GDM1 (cell line): ENCODE measurements at regions not wholly inside any gene's neighbourhood (a gene's known extent, or its start where the extent isn't known, plus 50 kb on each side); places are given as distances from the start of the nearest gene placed in this dataset.

ENCODE experiments used
- DNase-seq: peaks from one replicate; lab custom pipeline; 2025; lab: John Stamatoyannopoulos, UW

DNA sequence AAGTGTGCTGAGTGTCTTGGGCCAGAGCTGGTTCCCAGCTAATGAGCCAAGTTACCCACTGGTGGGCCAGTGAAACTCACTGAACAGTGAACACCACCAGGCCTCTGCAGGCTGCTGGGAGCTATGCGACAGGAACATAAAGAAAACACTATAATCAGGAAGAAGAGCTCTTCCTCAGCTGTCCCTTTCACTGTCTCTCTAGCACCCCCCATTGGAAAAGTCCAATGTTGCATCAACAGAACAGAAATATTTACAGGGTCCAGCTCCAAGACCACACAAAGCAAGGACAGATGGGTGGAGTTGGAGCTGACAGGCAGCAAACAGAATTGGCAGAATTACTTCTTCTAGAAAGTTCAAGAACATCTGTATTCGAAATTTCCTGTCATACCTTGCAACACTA, 903.6 kb upstream of the TMEM132C start:
- no peak for DNase-seq

GRCh38 chr12:127373559-127373958, 893.4 kb upstream of the TMEM132C start:
- DNase-seq = no peak

DNA sequence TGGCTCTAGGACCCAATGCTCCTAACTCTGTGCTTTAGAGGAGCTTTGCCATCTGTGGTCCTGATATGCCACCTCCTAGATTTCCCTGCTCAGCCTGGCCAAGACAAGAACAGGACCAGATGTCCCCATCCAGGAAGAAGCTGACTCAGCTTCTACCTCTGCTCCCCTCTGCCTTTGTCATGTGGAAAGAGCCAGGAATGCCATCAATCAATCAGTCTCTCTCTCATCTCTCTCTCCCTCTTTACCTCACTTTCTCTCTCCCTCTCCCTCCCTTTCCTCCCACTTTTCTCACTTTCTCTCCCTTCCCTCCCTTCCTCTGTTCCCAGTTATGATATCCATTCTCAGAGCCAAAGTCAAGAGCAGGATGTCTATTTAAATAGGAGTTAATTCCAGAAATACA, 892.5 kb upstream of the TMEM132C start:
- no peak for DNase-seq

- peak; percentile 14 for DNase-seq
Observed at GRCh38 chr12:127381043-127381668, 885.8 kb upstream of the TMEM132C start.

DNA sequence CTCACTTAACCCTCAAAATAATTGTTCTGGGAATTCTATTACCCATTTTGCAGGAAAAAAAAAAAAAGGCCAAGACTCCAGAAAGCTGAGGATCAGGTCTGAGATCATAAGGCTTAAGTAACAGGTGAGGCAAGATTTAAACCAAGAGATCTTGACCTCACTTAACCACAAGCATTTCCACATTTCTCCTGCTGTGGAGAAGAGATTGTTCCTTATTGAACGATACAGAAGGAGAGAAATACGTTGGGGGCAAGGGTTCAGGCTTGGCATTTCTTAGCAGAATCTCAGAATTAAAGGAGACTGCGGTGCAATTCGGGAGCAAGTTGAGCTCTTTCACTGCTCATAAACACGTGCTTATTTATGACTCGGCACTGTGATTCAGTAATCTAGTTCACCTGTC, 885.3 kb upstream of the TMEM132C start:
- no peak for DNase-seq

DNA sequence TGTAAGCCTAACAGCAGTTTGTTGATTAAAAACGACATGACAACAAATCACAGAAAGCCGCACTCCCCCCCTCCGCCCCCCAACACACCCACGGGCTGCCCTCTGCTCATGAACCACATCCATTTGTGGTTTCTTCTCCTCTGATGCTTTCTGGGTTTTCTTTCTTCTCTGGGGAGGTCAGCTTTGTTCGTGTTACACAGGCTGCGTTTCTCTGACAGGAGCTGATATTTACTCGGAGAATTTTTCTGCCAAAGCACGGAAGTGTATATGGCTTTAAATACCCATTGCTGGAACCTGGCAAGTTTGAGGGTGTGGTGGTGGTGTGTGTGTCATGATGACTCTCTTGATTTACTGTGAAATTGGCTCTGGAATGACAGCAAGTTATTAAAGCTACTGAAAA, 883.7 kb upstream of the TMEM132C start:
- DNase-seq = no peak

DNA sequence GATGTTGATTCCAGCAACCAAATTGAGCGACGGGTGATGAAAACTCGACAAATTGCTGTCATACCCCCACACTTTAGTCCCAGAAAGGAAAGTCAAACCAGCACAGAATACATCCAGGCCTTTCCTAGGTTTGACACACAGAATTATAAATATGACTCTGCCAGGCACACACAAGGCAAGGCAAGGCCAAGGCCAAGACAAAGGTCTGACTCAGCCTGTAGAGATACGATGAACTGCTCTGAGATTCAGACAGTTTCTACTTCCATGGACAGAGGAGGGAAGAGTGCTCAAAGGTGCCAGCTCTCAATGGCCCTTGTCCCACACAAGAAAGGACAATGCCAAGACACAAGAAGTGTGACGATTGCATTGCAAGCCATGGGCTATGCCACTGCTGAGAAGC, 880.2 kb upstream of the TMEM132C start:
- no peak for DNase-seq

DNA sequence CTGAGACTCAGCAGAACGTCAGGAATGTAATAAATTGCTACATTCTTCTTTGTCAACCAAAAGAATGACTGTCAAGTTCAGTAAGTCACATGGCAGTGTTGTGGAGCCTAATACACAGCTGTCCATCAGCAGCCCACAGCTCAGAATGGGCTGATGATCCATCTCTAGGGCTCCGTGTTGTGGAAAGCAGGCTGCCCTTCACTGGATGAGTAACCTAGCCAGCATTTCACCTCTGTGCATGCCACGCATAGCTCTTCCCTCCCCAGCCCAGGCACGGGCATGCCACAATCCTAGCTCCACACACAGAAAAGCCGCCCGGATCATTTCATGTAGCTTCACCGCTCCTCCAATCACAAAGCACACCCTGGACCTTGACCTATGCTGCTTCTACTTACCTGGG, 878.0 kb upstream of the TMEM132C start:
- no peak for DNase-seq

GRCh38 chr12:127389923-127390322, 877.0 kb upstream of the TMEM132C start:
- no peak for DNase-seq

DNA sequence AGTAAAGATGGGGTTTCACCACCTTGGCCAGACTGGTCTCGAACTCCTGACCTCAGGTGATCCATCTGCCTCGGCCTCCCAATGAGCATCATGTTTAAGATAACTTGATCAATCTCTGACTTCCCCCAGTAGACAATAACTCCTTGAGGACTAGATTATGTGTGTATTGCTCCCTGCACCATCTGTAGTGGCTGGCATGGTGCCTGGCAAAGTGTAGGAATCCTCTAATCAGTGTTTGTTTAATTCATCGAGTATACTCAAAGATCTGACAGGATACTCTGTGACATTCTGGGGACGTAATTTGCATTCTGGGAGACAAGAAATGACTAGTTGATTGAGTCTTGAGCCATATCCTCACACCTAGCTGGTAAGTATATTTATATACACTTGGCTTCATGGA, 873.5 kb upstream of the TMEM132C start:
- DNase-seq = no peak

GRCh38 chr12:127393896-127394295, 873.1 kb upstream of the TMEM132C start:
- no peak for DNase-seq

- DNase-seq = no peak
Observed at GRCh38 chr12:127396734-127397133, 870.2 kb upstream of the TMEM132C start.

- DNase-seq = no peak
Observed at GRCh38 chr12:127398016-127398710, 868.8 kb upstream of the TMEM132C start.

DNA sequence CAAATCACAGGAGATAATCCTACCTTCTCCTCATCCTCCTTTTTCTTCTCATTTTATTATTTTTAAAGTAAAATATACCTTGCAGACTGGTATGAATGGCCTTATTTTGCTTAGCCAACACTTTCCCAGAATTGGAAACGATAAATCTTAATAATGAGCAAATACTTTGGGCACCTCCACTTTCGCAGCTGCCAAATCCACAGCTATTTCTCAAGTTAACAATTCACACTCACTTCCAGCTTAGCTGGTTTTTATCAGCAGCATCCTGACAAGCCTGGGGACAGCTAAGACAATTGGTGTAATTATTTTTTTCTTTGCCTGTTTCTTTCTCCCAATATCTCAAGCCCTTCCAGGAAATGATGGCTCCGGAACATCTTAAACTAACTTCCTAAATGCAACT, 867.5 kb upstream of the TMEM132C start:
- DNase-seq = no peak

DNA sequence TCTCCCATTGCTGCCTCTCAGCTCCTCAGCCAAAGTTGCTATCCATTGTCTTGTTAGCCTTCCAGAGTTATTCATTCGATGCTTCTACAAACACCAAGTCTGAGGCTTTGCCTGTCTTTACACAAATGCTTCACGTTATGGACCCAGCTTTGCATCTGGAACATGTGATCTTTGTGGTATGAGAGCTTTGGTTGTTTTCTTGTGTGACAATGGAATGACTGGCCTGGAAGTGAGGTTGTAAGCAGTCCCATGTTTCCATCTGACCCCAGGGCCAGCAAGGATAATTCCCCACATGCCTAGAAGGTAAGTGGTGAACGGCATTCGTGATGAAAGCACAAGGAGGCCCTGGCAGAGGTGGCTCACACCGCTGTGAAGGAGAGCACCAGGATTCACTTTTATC, 866.7 kb upstream of the TMEM132C start:
- no peak for DNase-seq

GRCh38 chr12:127401005-127401404, 866.0 kb upstream of the TMEM132C start:
- no peak for DNase-seq

GRCh38 chr12:127401536-127401935, 865.4 kb upstream of the TMEM132C start:
- no peak for DNase-seq

DNA sequence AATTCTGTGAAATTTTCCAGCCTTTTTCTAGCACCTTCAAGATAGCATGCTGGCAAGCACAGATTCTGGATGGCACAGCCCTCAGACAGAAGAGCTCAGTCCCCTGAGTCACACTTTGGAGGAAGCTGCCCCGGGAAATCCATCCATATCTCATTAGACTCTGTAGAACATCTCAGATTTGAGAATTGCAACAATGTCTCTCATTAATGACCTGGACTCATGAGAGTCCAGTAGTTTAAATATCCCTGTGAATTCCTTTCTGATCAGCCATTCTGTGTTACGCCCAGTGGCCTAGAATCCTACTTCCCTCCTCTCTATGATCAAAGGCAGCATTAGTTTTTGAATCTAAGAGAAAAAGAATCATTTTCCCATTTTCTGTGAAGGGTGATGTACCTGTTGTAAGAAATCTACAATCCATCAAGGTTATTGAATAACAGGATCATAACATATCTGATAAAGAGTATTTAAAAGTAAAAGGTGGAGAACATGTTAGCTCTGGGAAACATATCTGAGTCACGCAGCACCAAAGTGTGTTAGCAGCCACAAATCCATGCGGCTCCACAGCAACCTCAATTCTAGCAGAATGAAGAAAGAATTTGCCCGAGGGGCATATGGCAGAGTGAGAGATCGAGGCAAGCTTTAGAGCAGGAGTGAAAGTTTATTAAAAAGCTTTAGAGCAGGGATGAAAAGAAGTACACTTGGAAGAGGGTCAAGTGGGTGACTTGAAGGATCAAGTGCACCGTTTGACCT, 855.6 kb upstream of the TMEM132C start:
- no peak for DNase-seq

- no peak for DNase-seq
Observed at GRCh38 chr12:127411981-127412380, 855.0 kb upstream of the TMEM132C start.

GRCh38 chr12:127412866-127413265, 854.1 kb upstream of the TMEM132C start:
- DNase-seq = no peak

DNA sequence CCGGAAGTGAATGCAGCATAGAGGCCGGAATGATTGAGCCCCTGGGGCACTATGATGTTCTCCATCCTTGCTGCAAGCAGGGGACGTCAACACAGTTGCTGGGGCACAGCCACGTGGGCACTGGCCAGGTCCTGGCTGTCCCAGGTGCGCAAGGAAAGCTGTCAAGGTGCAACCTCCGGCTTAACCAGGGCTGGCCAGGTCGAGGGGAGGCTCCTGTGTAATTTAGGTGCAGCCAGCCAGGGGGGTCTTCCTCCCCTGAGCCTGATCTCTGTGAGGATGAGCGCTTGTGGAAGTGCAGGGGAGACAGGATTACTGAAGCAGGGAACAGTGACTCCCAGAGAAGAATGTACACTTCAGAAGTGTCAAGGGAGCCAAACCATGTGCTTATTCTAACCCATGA, 852.8 kb upstream of the TMEM132C start:
- DNase-seq = no peak

- no peak for DNase-seq
Observed at GRCh38 chr12:127414636-127415035, 852.3 kb upstream of the TMEM132C start.

DNA sequence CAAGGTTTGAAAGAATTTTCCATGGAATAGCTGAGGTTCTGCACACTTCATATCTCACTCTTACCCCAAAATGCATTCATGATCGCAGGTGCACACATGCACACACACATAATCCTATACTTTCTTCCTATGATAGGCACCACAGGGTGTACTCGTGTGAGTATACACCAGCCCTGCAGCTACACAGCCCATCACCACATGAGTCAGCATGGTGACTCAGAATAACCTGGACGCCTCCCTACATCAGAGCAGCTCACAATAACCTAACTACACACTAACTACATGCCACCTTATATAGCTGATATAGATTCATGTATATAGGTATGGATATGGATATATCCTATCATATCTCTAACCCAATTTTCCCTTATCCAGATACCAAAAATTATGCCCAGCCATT, 850.2 kb upstream of the TMEM132C start:
- DNase-seq = no peak
